Motor neuron (in vitro differentiated cells): ENCODE measurements at regions not wholly inside any gene's neighbourhood (a gene's known extent, or its start where the extent isn't known, plus 50 kb on each side); places are given as distances from the start of the nearest gene placed in this dataset.

Experiments used
- ATAC-seq, 8 experiments: fragments of 200-7000 bp; cut with Tn5 transposase; replicated peaks in 6 of 8; 2 replicates each; pipeline ENCODE4 v1.8.0; 2021; ENCODE audit warnings: mild to moderate bottlenecking in 8 of 8, moderate library complexity in 8 of 8
- H3K27ac ChIP-seq, 2 donors: fragments of 250-450 bp; sonication (Bioruptor Pico); 2 replicates each; pipeline ENCODE4 v1.9.0; 2021; ENCODE audit warnings: antibody characterized with exemption in 2 of 2, mild to moderate bottlenecking in 2 of 2, moderate library complexity in 1 of 2
- H3K4me1 ChIP-seq, 2 donors: fragments of 250-450 bp; sonication (Bioruptor Pico); replicated peaks in 1 of 2; 2 replicates each; pipeline ENCODE4 v1.6.1; 2021; ENCODE audit warnings: antibody characterized with exemption in 2 of 2, mild to moderate bottlenecking in 2 of 2, moderate library complexity in 1 of 2
- H3K4me3 ChIP-seq, 5 donors: fragments of 250-450 bp; sonication (Bioruptor Pico); 2 replicates each; pipeline ENCODE4 v1.9.0; 2021; ENCODE audit warnings: antibody characterized with exemption in 5 of 5, mild to moderate bottlenecking in 5 of 5, moderate library complexity in 4 of 5
- WGBS, 10 experiments: fragments of 450-650 bp; shearing (Covaris generic); methylation state at CpG; one replicate each; pipeline ENCODE4 v1.0.0; 2022; 5-methylcytosine and 5-hydroxymethylcytosine counted together
- in situ Hi-C, 9 experiments: fragments of 400-800 bp; cut with MboI; loops; one replicate each; pipeline ENCODE4 v1.15.0; 2021; ENCODE audit warnings: low sequenced_read_pairs in 9 of 9, low pct_unique_long_range_greater_than_20kb in 2 of 9; ENCODE audit not compliant: unreplicated experiment in 9 of 9

DNA sequence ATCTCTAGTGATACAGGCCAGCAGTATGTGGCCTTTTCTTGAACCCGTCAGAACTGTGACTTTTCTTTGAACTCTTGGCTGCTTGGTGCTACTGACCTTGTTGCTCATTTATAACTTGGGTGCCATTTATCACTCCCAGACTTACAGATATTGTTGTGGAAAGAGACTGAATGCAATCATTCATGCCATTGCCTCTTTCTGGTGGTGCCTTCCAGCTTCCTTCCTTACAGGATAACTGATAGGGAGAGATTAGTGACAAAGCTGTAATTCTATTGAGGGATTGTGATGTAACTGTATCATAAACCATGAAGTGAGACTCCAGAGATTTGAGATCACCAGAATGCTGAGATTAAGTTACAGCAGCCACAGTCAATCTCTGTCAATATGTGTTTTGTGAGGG lies 256.5 kb downstream of the USP25 start:
- H3K4me3 ChIP-seq = no peak overlapping the region
- peaks cover 36 to 57% of the 10 kb centered on the region in 2 donors for H3K4me1 ChIP-seq
- H3K27ac ChIP-seq = peak overlapping the region in 1 of 2 donors; percentile 7
- in situ Hi-C loops = no loop called here
- ATAC-seq = peak in 5 of 8 experiments; percentile 96 to 98 (median 98)
- 0 to 100% (median 0%) methylated on average over 1 of the region's 1 CpG; no CpG with 5 or more reads in 5 of the 10 experiments for WGBS, 10 experiments

- Histone ChIP-seq H3K4me3 (no peak overlapping the region), H3K27ac (no peak overlapping the region), H3K4me1 (peaks cover 16 to 32% of the 10 kb centered on the region in 2 donors)
- ATAC-seq = peak in 3 of 8 experiments; percentile 26 to 66 (median 65)
- in situ Hi-C loops = no loop called here
- WGBS, 10 experiments = 0 to 42% (median 10%) methylated on average over 1 of the region's 1 CpG; no CpG with 5 or more reads in 6 of the 10 experiments
These were observed 262.4 kb downstream of the USP25 start for GRCh38 chr21:15992171-15992570.

GRCh38 chr21:15993951-15994350 lies 264.2 kb downstream of the USP25 start:
- H3K4me1 ChIP-seq = peaks cover 1 to 15% of the 10 kb centered on the region in 2 donors
- no peak overlapping the region for H3K4me3 ChIP-seq
- 84 to 100% (median 100%) methylated on average over 2 of the region's 2 CpGs; no CpG with 5 or more reads in 1 of the 10 experiments for WGBS, 10 experiments
- no peak overlapping the region for H3K27ac ChIP-seq
- in situ Hi-C loops = no loop called here
- peak in 1 of 8 experiments; percentile 27 for ATAC-seq

DNA sequence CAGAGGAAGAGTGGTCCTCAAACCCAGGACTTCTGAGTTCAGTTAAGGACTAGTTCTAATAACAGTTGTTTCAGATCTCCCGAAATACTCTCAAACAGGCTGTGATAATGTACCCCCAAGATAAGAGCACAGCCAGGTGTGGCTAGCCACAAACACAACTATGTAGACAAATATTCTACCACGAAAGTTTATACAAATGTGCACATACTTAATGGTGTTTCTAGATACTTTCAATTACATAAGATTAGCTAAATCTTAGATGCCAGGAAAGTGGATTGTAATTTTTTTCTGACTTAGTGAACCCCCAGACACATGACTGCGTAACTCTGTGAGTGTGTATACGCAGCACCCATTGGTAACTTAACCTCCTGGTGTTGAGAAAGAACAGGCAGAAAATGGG lies 270.0 kb downstream of the USP25 start:
- no peak overlapping the region for H3K4me3 ChIP-seq
- in situ Hi-C loops = loop anchor here in 1 of 9 experiments (25.0 kb wide), 1 partner anchor 113 kb away; no protein-coding TSS in a partner anchor
- no peak for ATAC-seq
- no peak overlapping the region for H3K27ac ChIP-seq
- no peaks in the 10 kb centered on the region for H3K4me1 ChIP-seq
- WGBS, 10 experiments = 67 to 100% (median 100%) methylated on average over 1 to 4 of the region's 4 CpGs; no CpG with 5 or more reads in 1 of the 10 experiments

DNA sequence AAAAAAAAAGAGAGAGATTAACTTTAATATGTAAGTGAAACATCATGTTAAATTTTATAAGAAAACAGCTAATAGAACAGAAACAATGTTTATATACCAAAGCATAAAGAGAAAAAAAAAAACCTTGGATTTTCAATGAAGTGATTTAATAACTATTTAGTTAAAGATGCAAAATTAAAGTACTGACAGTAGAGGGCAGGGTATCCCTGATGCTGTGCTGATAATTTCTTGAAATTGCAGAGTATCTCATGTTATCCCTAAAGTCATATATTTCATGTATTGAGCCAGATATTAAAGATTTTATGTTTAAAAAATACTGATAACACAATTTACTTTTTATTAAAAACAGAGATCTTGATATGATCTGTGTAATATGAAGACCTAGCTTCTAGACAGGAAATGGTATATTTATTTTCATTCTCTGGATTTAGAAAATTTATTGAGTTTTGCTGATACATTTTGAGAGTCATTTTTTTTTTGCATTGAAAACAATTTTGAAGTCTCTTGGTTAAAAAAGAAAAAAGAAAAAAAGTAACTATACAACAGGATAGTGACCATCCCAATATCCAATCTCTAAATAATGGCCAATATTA lies 273.2 kb downstream of the USP25 start:
- in situ Hi-C loops = loop anchor here in 1 of 9 experiments (25.0 kb wide), 1 partner anchor 109 kb away; no protein-coding TSS in a partner anchor
- no peak overlapping the region for H3K4me3 ChIP-seq
- peak in 2 of 8 experiments; percentile 39 to 56 for ATAC-seq

DNA sequence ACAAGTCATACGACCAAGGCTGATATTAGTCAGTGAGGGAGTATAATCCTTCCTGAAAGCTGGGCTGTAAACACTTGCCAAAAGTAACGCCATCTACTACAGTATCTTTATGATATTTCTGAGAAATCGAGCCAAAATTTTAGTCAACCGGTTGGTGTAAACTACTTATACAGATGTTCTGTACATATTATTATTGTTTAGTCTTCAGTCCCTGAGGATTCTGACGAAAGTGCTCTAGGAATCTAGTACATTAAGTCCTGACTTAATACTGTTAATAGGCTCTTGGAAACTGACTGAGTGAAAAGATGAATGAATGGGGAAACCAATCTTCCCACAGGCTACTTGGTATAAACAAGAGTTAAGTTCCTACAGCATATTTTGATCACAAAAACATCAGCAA lies 274.3 kb downstream of the USP25 start:
- Histone ChIP-seq H3K4me3 (no peak overlapping the region), H3K4me1 (peaks cover 0 to 2% of the 10 kb centered on the region in 2 donors), H3K27ac (no peak overlapping the region)
- in situ Hi-C loops = loop anchor here in 1 of 9 experiments (25.0 kb wide), 1 partner anchor 108 kb away; no protein-coding TSS in a partner anchor
- WGBS, 10 experiments = 6 to 100% (median 88%) methylated on average over 1 to 5 of the region's 5 CpGs
- no peak for ATAC-seq

More for the DNA sequence above, 273.2 kb downstream of the USP25 start:
- Histone ChIP-seq H3K27ac (no peak overlapping the region), H3K4me1 (peaks cover 0 to 2% of the 10 kb centered on the region in 2 donors)

DNA sequence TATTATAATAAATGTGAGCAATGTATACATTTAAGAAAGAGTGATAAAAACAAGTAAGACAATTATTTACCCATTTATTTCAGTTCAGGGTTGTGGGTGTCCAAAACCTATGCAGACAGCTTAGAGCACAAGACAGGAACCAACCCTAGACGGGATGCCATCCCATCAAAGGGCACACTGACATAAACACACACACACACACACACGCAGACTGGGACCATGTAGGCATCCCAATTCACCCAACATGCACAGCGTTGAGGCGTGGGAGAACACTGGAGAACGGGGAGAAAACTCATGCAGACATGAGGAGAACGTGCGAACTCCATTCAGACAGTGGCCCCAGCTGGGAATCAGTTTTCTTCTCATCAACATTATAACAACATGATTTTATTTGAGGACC lies 274.7 kb downstream of the USP25 start:
- Histone ChIP-seq H3K4me1 (peaks cover 0 to 2% of the 10 kb centered on the region in 2 donors), H3K4me3 (no peak overlapping the region), H3K27ac (no peak overlapping the region)
- WGBS, 10 experiments = 40 to 100% (median 96%) methylated on average over 1 to 4 of the region's 7 CpGs; no CpG with 5 or more reads in 4 of the 10 experiments
- ATAC-seq = no peak
- in situ Hi-C loops = loop anchor here in 1 of 9 experiments (25.0 kb wide), 1 partner anchor 108 kb away; no protein-coding TSS in a partner anchor

DNA sequence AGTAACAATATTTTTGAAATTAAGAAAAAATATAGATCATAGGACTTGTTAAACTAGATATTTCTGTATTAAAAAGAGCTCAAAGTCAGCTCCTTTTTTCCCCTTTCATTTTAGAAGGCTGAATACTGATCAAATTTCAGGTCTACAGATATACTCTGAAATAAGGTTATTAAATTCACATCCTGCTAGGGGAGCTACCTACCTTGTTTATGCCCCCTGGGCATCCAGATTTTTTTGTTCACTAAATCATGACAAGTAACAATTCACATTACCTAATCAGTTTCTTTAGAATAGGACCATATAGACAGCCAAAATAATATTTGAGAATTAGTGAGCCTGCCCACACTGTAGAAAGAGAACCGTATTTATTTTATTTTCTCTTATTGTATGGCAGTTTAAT lies 276.2 kb downstream of the USP25 start:
- Histone ChIP-seq H3K27ac (no peak overlapping the region), H3K4me1 (peaks cover 0 to 2% of the 10 kb centered on the region in 2 donors), H3K4me3 (no peak overlapping the region)
- in situ Hi-C loops = loop anchor here in 1 of 9 experiments (25.0 kb wide), 1 partner anchor 106 kb away; no protein-coding TSS in a partner anchor
- ATAC-seq = no peak
- 86 to 100% (median 100%) methylated on average over 1 of the region's 1 CpG; no CpG with 5 or more reads in 5 of the 10 experiments for WGBS, 10 experiments

DNA sequence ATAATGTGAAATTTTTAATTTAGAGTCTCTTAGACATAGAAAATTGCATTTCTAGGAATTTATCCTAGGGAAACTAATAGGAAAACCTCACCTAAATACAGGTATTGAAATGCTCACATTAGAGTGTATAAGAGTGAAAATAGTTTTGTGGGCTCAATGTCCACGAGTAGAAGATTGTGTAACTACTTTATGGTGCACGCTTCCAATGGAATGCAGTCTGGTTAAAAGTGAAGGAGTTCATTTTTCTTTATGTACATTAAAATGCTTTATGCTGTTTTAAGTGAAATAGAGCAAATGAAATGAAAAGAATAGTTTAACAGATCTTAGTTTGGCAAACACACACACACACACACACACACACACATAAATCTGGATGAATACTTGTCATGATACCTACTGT lies 278.2 kb downstream of the USP25 start:
- WGBS, 10 experiments = 33 to 100% (median 83%) methylated on average over 1 to 2 of the region's 2 CpGs; no CpG with 5 or more reads in 1 of the 10 experiments
- in situ Hi-C loops = loop anchor here in 1 of 9 experiments (25.0 kb wide), 1 partner anchor 104 kb away; no protein-coding TSS in a partner anchor
- no peak for ATAC-seq
- H3K27ac ChIP-seq = no peak overlapping the region
- peaks cover 0 to 2% of the 10 kb centered on the region in 2 donors for H3K4me1 ChIP-seq
- no peak overlapping the region for H3K4me3 ChIP-seq

GRCh38 chr21:16011719-16012118 lies 281.9 kb downstream of the USP25 start:
- Histone ChIP-seq H3K4me3 (no peak overlapping the region), H3K27ac (no peak overlapping the region)

DNA sequence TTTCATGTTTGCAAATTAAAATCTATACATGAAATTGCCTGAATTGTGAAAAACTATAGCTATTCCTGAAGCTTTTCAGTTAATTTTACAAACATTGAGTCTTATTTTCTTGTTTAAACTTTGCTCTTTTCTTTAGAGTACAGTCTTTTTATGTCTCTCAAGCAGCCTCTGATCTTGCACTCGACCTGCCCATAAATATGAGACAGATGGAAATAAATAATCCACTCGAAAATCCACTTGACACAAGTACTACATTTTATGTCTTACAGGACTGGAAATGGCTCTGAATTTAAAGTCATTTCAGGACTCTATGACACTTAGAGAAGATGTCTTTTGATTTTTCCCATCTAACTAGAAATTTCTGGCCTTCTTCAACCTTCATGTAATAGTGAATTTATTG lies 283.8 kb downstream of the USP25 start:
- Histone ChIP-seq H3K27ac (no peak overlapping the region), H3K4me1 (no peaks in the 10 kb centered on the region), H3K4me3 (no peak overlapping the region)
- ATAC-seq = peak in 2 of 8 experiments; percentile 38 to 42
- in situ Hi-C loops = loop anchor here in 1 of 9 experiments (25.0 kb wide), 1 partner anchor 99 kb away; no protein-coding TSS in a partner anchor
- 7 to 88% (median 50%) methylated on average over 1 to 2 of the region's 2 CpGs for WGBS, 10 experiments

More at GRCh38 chr21:16011719-16012118, 281.9 kb downstream of the USP25 start:
- H3K4me1 ChIP-seq = peaks cover 0 to 2% of the 10 kb centered on the region in 2 donors
- WGBS, 10 experiments = 83 to 100% (median 100%) methylated on average over 1 to 4 of the region's 4 CpGs; no CpG with 5 or more reads in 1 of the 10 experiments
- no peak for ATAC-seq
- in situ Hi-C loops = loop anchor here in 1 of 9 experiments (25.0 kb wide), 1 partner anchor 101 kb away; no protein-coding TSS in a partner anchor

DNA sequence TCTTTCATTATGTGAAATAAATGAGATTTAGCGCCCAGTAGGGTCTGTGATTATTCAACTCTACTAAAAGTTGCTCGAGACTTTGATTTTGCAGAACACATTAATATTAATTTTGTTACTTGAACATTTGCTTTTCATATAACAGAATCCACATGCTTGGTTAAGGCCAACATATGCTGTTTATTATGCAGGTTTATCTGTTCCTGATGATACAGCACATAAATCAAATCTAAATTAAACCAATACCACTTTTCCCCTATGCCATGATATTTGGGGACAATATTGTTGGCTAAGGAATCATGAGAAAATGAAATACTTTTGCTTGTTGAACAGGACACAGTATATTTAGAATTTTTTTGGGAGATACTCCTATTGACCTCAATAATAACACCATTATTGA lies 291.1 kb downstream of the USP25 start:
- Histone ChIP-seq H3K4me3 (no peak overlapping the region), H3K4me1 (no peaks in the 10 kb centered on the region), H3K27ac (no peak overlapping the region)
- in situ Hi-C loops = loop anchor here in 1 of 9 experiments (25.0 kb wide), 1 partner anchor 91 kb away; no protein-coding TSS in a partner anchor
- 22 to 100% (median 53%) methylated on average over 1 to 2 of the region's 2 CpGs; no CpG with 5 or more reads in 1 of the 10 experiments for WGBS, 10 experiments
- no peak for ATAC-seq

- Histone ChIP-seq H3K4me3 (no peak overlapping the region), H3K4me1 (no peaks in the 10 kb centered on the region), H3K27ac (no peak overlapping the region)
- ATAC-seq = no peak
- WGBS, 10 experiments = 40 to 100% (median 79%) methylated on average over 1 to 4 of the region's 4 CpGs
- in situ Hi-C loops = loop anchor here in 1 of 9 experiments (25.0 kb wide), 1 partner anchor 90 kb away; no protein-coding TSS in a partner anchor
These were observed 292.3 kb downstream of the USP25 start for GRCh38 chr21:16022116-16022515.
